HG02642 (cell line): ENCODE measurements at regions not wholly inside any gene's neighbourhood (a gene's known extent, or its start where the extent isn't known, plus 50 kb on each side); places are given as distances from the start of the nearest gene placed in this dataset.

Experiments used
- ATAC-seq: cut with Tn5 transposase; IDR thresholded peaks from one replicate; pipeline ENCODE4 v1.9.1; 2021; ENCODE audit warnings: mild to moderate bottlenecking; ENCODE audit not compliant: unreplicated experiment, poor library complexity

DNA sequence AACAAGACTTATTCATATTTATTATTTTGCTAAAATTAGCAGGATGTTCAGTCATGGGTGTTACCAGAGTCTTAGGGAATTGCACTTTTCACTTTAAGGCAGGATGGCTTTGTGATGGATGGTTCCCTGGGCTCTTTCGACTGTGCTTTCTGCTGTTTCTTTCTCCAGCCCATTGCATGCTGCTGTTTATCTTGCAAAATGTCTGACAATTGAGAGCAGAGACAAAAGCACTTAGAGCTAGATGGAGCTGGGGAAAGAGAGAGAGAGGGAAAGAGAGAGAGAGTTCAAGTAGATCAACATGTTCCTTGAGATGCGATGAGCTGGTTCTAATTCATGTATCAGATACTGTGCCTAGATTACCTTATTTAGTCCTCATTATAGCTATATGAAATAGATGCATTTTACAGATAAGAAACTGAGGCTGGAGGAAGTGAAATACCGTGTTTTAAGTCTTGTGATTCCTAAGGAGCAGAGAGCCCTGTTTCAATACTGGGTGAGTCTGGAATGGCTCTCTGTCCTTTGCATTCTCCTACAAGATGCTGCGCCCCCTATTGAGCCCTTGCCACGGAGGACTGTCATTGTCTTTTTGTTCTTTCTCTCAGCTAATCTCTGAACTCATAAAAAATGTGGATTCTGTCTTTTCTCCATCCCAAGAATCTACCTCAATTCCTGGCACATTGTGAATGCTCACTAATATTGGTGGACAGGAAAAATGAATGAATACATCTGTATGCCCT is 227.9 kb downstream of the ALG10B start:
- no peak for ATAC-seq

DNA sequence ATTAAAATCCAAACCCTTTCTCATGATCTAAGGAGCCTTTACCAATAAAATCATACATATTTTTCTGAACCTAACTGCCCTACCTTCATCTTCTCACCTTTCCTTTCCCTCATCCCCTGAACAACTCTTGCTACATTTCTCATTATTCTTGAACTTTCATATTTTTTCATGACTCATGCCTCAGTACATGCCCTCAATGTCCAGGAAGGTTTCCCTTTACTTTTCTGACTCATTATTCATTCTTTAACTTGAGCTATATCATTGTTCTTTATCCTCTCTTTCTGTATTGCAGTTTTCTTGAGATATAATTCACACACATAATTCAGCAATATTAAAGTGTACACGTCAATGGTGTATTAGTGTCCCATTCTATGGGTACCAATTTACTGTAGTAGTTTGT is 231.0 kb downstream of the ALG10B start:
- no peak for ATAC-seq

DNA sequence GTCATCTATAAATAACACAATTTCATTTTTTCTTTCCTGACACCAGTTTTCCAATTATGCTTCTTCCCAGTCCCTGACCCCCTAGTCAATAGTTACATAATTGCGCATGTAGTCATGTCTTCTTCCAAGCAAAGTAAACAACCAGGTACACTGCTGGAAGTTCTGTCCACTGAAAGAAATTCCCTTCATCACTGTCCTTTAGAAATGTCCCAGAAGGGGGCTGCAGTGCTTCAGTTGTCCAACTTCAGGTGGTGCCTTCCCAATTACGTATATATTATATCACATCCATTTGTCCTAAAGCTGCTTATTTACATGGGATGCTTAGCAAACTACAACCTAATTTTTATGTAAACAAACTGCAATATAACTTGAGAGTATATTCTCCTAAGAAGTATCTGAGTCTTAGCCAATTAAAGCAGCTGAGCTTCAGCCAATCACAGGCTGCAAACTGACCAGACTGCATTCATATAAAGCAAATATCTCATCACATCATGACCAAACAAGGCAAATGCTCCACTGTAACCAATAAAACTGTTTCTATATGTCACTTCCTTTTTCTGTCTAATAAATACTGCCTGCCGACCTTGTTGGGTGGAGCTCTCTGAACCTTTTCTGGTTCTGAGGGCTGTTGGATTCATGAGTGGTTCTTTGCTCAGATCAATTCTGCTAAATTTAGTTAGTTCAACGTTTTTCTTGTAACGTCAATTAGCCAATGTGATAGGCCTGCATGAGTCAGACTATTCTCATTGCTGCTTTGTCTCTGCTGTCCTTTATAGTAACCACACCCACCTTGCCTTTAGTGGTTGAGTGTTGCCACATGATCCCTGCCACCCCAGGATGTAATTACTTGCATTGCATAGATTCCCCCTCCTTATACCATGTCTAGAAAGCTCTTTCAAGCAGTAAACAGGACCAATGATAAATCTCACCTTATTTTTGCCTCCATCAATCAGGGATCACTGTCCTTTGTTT is 239.3 kb downstream of the ALG10B start:
- ATAC-seq: no peak

DNA sequence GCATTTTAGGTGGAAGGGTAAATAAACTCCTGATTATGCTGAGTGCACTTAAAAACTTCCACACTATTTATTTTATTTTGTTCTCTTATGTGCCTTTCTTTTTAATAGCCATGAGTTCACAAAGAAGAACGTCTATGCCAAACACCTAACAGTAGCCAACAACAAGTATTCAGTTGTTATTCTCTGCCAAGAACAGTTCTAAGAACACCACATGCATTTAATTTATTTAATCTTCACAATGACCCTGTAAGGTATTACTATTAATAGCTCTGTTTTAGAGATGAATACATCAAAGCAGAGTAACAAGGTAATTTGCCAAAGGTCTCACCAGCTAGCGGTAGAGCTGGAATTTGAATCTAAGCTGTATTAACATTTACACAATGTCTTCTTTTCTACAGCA is 240.1 kb downstream of the ALG10B start:
- no peak for ATAC-seq

- ATAC-seq: no peak
Measured at GRCh38 chr12:38585086-38585485, 268.5 kb downstream of the ALG10B start.

DNA sequence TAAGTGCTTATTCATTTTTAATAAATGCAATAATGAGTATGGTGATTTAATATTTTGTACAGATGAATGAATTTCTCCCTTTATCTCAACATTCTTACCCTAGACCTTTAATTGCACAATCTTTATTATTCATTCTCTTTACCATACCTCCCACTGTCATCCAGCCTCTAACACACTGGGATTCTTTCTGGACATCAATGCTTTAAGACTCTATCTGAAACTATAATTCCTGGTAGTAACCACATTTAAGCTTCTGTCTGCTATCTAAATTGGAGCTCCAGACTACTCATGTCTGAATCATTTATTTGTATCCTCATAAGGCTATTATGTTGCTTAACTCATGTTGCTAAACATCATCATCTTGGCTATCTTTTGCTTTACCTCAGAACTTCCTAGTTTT is 270.2 kb downstream of the ALG10B start:
- no peak for ATAC-seq

- no peak for ATAC-seq
Measured at GRCh38 chr12:38587594-38587993, 271.0 kb downstream of the ALG10B start.

DNA sequence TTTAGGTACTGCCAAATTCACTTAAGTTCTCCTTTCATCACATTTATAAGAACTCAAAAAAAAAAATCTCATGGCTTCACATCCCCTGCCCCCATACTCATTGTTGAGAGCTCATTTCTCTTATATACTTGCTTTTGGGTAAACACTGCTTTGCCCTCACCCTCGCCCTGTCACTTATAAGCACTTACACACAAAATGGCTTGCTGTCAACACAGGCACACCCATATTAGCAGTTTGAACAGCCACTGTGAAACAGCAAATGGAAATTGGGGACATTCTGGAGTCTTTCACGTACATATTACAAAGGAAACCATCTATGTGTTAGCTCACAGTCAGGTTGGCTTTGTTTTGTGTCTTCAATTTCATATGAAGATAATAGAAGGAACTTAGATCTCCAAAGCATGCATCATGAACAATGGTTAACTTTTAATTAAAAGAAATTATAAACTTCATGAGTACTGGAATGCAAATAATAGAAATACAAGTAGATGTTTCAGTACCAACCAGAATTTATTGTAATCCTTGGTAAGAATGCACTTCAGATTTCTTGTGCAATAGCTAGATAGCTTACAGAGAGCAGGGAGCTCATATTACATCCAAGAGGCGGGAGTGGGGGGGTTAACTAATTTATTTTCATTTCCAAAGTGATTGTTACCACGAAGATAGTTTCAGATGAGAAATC is 272.2 kb downstream of the ALG10B start:
- ATAC-seq: no peak

DNA sequence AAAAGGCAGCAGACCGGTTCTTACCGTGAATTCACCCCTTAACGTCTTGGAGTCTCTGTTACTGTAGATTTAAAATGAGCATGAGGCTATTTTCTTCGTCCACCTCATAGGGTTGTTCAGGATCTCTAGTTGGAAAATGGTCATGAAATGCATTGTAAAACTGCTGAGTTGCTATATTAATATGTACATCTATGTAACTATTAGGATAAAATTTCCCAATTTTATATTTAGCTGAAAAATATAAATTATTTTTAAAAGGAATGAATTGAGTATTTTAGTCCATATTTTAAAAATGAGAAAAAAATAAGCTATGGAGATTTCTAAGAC is 272.7 kb downstream of the ALG10B start:
- ATAC-seq: no peak

DNA sequence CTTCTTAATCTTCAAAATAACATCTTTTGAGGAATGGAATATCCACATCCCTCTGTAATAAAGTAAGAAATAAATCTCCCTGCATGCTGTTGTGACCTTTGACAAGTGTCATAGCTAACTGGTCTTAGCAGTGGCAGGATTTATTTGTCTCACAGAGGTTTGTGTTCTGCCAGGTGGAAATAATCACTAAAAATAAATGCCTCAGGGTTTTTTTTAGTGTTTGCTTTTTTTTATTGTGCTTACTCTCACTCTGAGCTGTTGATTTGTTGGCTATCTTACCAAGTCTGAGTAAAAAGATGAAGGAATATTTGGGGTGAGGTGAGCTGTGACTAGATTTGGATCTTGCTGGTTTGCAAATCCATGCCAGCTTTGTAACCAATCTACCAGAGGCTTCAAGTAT is 285.4 kb downstream of the ALG10B start:
- ATAC-seq: no peak
